Upper lobe of left lung (tissue), 4 donors: ENCODE measurements at regions not wholly inside any gene's neighbourhood (a gene's known extent, or its start where the extent isn't known, plus 50 kb on each side); places are given as distances from the start of the nearest gene placed in this dataset.

Experiments used
- EP300 ChIP-seq, 4 donors: sonication (generic); formaldehyde crosslinking; IDR thresholded peaks; one replicate each; pipeline ENCODE4 v1.5.1; 2017; ENCODE audit warnings: antibody characterized with exemption in 4 of 4, control low read depth in 2 of 4
- POLR2A ChIP-seq, 4 donors: fragments of 450-650 bp; IDR thresholded peaks; one replicate each; pipeline ENCODE4 v1.5.1; 2016 to 2017; ENCODE audit warnings: antibody characterized with exemption in 4 of 4, mild to moderate bottlenecking in 2 of 4
- TF ChIP-seq, protein P1 (sequence below), 6 experiments: fragments of 450-650 bp in 4 of 6; fragments of 200-600 bp in 2 of 6; sonication (generic) in 2 of 6; IDR thresholded peaks; one replicate each; pipeline ENCODE4 v1.5.1; 2016 to 2019; ENCODE audit warnings: antibody characterized with exemption in 6 of 6

- TF ChIP-seq, protein P1, sequence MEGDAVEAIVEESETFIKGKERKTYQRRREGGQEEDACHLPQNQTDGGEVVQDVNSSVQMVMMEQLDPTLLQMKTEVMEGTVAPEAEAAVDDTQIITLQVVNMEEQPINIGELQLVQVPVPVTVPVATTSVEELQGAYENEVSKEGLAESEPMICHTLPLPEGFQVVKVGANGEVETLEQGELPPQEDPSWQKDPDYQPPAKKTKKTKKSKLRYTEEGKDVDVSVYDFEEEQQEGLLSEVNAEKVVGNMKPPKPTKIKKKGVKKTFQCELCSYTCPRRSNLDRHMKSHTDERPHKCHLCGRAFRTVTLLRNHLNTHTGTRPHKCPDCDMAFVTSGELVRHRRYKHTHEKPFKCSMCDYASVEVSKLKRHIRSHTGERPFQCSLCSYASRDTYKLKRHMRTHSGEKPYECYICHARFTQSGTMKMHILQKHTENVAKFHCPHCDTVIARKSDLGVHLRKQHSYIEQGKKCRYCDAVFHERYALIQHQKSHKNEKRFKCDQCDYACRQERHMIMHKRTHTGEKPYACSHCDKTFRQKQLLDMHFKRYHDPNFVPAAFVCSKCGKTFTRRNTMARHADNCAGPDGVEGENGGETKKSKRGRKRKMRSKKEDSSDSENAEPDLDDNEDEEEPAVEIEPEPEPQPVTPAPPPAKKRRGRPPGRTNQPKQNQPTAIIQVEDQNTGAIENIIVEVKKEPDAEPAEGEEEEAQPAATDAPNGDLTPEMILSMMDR (IDR thresholded peaks at IDR 0.05), result no peak
- TF ChIP-seq EP300 (IDR thresholded peaks at IDR 0.05) (no peak), POLR2A (IDR thresholded peaks at IDR 0.05) (no peak)
Measured at GRCh38 chr10:64450312-64450711, 929.1 kb downstream of the REEP3 start.
